NT2/D1 (cell line): ENCODE measurements at regions not wholly inside any gene's neighbourhood (a gene's known extent, or its start where the extent isn't known, plus 50 kb on each side); places are given as distances from the start of the nearest gene placed in this dataset.

ENCODE experiments used
- SUZ12 ChIP-seq: IDR thresholded peaks from 2 replicates; pipeline ENCODE4 v1.6.1; 2011; ENCODE audit not compliant: insufficient read length, insufficient read depth; ENCODE audit errors: extremely low read depth
- YY1 ChIP-seq: IDR thresholded peaks from 2 replicates; pipeline ENCODE4 v1.6.1; 2011; ENCODE audit not compliant: insufficient read length, insufficient read depth

DNA sequence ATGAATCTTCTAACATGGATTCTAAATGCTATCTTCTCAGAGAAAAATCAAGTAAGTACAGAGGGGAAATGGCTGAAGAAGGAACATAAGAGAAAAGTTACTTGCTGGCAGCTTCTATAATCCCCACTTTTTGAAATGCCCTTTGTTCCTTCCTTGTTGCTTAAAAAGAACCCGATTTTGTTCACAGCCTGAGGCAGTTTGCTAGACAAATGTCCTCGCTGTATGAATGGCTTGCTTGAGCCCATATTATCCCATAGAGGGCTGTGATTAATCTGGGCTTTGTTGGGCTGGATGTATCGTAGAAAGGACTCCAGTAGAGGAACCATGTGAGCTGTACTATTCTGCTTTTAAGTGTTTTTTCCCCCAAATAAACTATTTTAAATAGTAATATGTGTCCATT is 134.3 kb upstream of the FGF13 start:
- TF ChIP-seq YY1, result no peak
- TF ChIP-seq SUZ12, result no peak
